Spinal cord (tissue), 9 donors: ENCODE measurements at regions not wholly inside any gene's neighbourhood (a gene's known extent, or its start where the extent isn't known, plus 50 kb on each side); places are given as distances from the start of the nearest gene placed in this dataset.
A peak's percentile ranks its signal among the peaks of the same experiment; 100 is the strongest.

Experiments
- DNase-seq, 6 donors: peaks; one replicate each; pipeline versions ENCODE4 v3.0.0 to v3.0.0-alpha.2; 2013 to 2015; ENCODE audit warnings: low spot score in 6 of 6, low read depth in 4 of 6
- H3K27ac ChIP-seq: one replicate; pipeline ENCODE4 v1.5.1; 2013; ENCODE audit warnings: low read depth, low read length, control low read depth
- H3K27me3 ChIP-seq: one replicate; pipeline ENCODE4 v1.6.1; 2013; ENCODE audit warnings: low read length; ENCODE audit not compliant: control insufficient read depth, insufficient read depth
- H3K36me3 ChIP-seq: one replicate; pipeline ENCODE4 v1.6.1; 2013; ENCODE audit warnings: low read length; ENCODE audit not compliant: control insufficient read depth, insufficient read depth
- H3K4me1 ChIP-seq: one replicate; pipeline ENCODE4 v1.6.1; 2013; ENCODE audit warnings: low read length; ENCODE audit not compliant: control insufficient read depth, insufficient read depth
- H3K4me3 ChIP-seq: one replicate; pipeline ENCODE4 v1.5.1; 2013; ENCODE audit warnings: low read depth, low read length, control low read depth
- H3K9me3 ChIP-seq: one replicate; pipeline ENCODE4 v1.6.1; 2013; ENCODE audit warnings: low read length; ENCODE audit not compliant: control insufficient read depth, insufficient read depth
- WGBS: methylation state at CpG from one replicate; pipeline ENCODE4 v1.1.5; 2013; ENCODE audit warnings: missing lambda C conversion rate; ENCODE audit not compliant: insufficient coverage; 5-methylcytosine and 5-hydroxymethylcytosine counted together
- donor health status: healthy.

- Histone ChIP-seq H3K36me3 (no peaks in the 10 kb centered on the region), H3K4me1 (no peaks in the 10 kb centered on the region), H3K4me3 (no peak overlapping the region), H3K27ac (no peak overlapping the region), H3K9me3 (no peaks in the 10 kb centered on the region), H3K27me3 (no peaks in the 10 kb centered on the region)
- DNase-seq: no peak
- no CpG with 5 or more reads among the region's 4 CpGs for WGBS
Measured at GRCh38 chr5:40381016-40381415, 298.7 kb upstream of the PTGER4 start.

GRCh38 chr5:40378396-40379177 is 301.1 kb upstream of the PTGER4 start:
- Histone ChIP-seq H3K27me3 (no peaks in the 10 kb centered on the region), H3K4me3 (no peak overlapping the region), H3K27ac (no peak overlapping the region), H3K9me3 (no peaks in the 10 kb centered on the region), H3K4me1 (no peaks in the 10 kb centered on the region), H3K36me3 (no peaks in the 10 kb centered on the region)
- no peak for DNase-seq
- 75% methylated on average over 3 of the region's 6 CpGs for WGBS

- DNase-seq: no peak
- no CpG with 5 or more reads among the region's 1 CpG for WGBS
- no peak overlapping the region for H3K27ac ChIP-seq
Measured at GRCh38 chr5:40376566-40376965, 303.1 kb upstream of the PTGER4 start.

GRCh38 chr5:40374853-40375252 is 304.9 kb upstream of the PTGER4 start:
- no peaks in the 10 kb centered on the region for H3K36me3 ChIP-seq
- H3K27ac ChIP-seq: no peak overlapping the region
- H3K4me3 ChIP-seq: no peak overlapping the region
- no peaks in the 10 kb centered on the region for H3K9me3 ChIP-seq
- DNase-seq: no peak
- H3K4me1 ChIP-seq: no peaks in the 10 kb centered on the region
- no peaks in the 10 kb centered on the region for H3K27me3 ChIP-seq
- 60% methylated on average over 1 of the region's 6 CpGs for WGBS

More at GRCh38 chr5:40376566-40376965, 303.1 kb upstream of the PTGER4 start:
- Histone ChIP-seq H3K36me3 (no peaks in the 10 kb centered on the region), H3K9me3 (no peaks in the 10 kb centered on the region), H3K4me1 (no peaks in the 10 kb centered on the region), H3K4me3 (no peak overlapping the region), H3K27me3 (no peaks in the 10 kb centered on the region)

GRCh38 chr5:40368200-40368599 is 311.5 kb upstream of the PTGER4 start:
- Histone ChIP-seq H3K27ac (no peak overlapping the region), H3K36me3 (no peaks in the 10 kb centered on the region), H3K4me3 (no peak overlapping the region), H3K9me3 (peaks cover 2% of the 10 kb centered on the region), H3K27me3 (no peaks in the 10 kb centered on the region), H3K4me1 (no peaks in the 10 kb centered on the region)
- no peak for DNase-seq
- WGBS: 91% methylated on average over 4 of the region's 5 CpGs

- Histone ChIP-seq H3K36me3 (no peaks in the 10 kb centered on the region), H3K9me3 (peaks cover 2% of the 10 kb centered on the region), H3K4me3 (no peak overlapping the region), H3K4me1 (no peaks in the 10 kb centered on the region), H3K27ac (no peak overlapping the region), H3K27me3 (no peaks in the 10 kb centered on the region)
- DNase-seq: no peak
- 88% methylated on average over 2 of the region's 2 CpGs for WGBS
Measured at GRCh38 chr5:40367255-40367654, 312.5 kb upstream of the PTGER4 start.

- Histone ChIP-seq H3K36me3 (no peaks in the 10 kb centered on the region), H3K9me3 (peaks cover 2% of the 10 kb centered on the region), H3K27me3 (no peaks in the 10 kb centered on the region), H3K4me3 (no peak overlapping the region), H3K4me1 (no peaks in the 10 kb centered on the region), H3K27ac (no peak overlapping the region)
- no peak for DNase-seq
- no CpG with 5 or more reads among the region's 2 CpGs for WGBS
Measured at GRCh38 chr5:40365342-40366330, 314.1 kb upstream of the PTGER4 start.

GRCh38 chr5:40364441-40364840 is 315.3 kb upstream of the PTGER4 start:
- Histone ChIP-seq H3K27me3 (no peaks in the 10 kb centered on the region), H3K36me3 (no peaks in the 10 kb centered on the region), H3K9me3 (peaks cover 2% of the 10 kb centered on the region), H3K4me1 (no peaks in the 10 kb centered on the region), H3K27ac (no peak overlapping the region), H3K4me3 (no peak overlapping the region)
- peak in 1 of 6 donors; percentile 48 for DNase-seq
- WGBS: 60% methylated on average over 1 of the region's 3 CpGs

GRCh38 chr5:40361378-40361777 is 318.3 kb upstream of the PTGER4 start:
- H3K27me3 ChIP-seq: no peaks in the 10 kb centered on the region
- DNase-seq: no peak

More at GRCh38 chr5:40361378-40361777, 318.3 kb upstream of the PTGER4 start:
- no peaks in the 10 kb centered on the region for H3K4me1 ChIP-seq
- H3K27ac ChIP-seq: no peak overlapping the region
- H3K36me3 ChIP-seq: no peaks in the 10 kb centered on the region
- WGBS: no CpG with 5 or more reads among the region's 2 CpGs
- peaks cover 2% of the 10 kb centered on the region for H3K9me3 ChIP-seq
- H3K4me3 ChIP-seq: no peak overlapping the region
